Testis (tissue), 2 donors: ENCODE measurements at regions not wholly inside any gene's neighbourhood (a gene's known extent, or its start where the extent isn't known, plus 50 kb on each side); places are given as distances from the start of the nearest gene placed in this dataset.

ENCODE experiments used
- POLR2A ChIP-seq: fragments of 450-650 bp; IDR thresholded peaks from one replicate; pipeline ENCODE4 v1.6.1; 2017; ENCODE audit warnings: antibody characterized with exemption, mild to moderate bottlenecking, moderate library complexity
- TF ChIP-seq, protein P1 (sequence below), 3 experiments: fragments of 450-650 bp in 2 of 3; fragments of 200-600 bp in 1 of 3; sonication (generic) in 1 of 3; IDR thresholded peaks; one replicate each; pipeline ENCODE4 v1.5.1; 2016 to 2019; ENCODE audit warnings: antibody characterized with exemption in 3 of 3, mild to moderate bottlenecking in 2 of 3, moderate library complexity in 1 of 3

DNA sequence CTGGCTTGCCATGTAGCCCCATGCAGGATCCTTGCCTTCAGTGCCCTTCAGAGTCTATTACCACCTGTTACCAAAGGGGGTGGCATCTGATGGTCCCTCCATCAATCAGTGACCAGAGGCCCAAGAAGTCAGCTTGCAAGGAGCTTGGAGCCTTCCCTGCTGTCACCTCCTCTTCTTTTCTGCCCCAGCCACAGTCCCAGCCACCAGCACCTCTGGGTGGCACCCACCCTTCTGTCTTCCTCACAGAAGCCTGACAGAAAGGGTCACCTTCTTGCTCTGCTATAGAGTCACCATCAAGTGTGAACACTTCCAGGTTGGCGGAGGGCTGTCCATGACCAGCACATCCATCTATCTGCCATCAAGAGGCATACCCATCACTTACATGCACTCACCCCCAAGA lies 203.2 kb downstream of the SALL1 start:
- TF ChIP-seq POLR2A, result no peak
- TF ChIP-seq, protein P1, sequence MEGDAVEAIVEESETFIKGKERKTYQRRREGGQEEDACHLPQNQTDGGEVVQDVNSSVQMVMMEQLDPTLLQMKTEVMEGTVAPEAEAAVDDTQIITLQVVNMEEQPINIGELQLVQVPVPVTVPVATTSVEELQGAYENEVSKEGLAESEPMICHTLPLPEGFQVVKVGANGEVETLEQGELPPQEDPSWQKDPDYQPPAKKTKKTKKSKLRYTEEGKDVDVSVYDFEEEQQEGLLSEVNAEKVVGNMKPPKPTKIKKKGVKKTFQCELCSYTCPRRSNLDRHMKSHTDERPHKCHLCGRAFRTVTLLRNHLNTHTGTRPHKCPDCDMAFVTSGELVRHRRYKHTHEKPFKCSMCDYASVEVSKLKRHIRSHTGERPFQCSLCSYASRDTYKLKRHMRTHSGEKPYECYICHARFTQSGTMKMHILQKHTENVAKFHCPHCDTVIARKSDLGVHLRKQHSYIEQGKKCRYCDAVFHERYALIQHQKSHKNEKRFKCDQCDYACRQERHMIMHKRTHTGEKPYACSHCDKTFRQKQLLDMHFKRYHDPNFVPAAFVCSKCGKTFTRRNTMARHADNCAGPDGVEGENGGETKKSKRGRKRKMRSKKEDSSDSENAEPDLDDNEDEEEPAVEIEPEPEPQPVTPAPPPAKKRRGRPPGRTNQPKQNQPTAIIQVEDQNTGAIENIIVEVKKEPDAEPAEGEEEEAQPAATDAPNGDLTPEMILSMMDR (IDR thresholded peaks at IDR 0.05), result no peak
